ENCODE measurements at regions not wholly inside any gene's neighbourhood (a gene's known extent, or its start where the extent isn't known, plus 50 kb on each side); places are given as distances from the start of the nearest gene placed in this dataset.
A peak's percentile ranks its signal among the peaks of the same experiment; 100 is the strongest.
"Not testable (repeated sequence)": the region's sequence is repeated elsewhere in the genome, so short reads cannot be mapped to it uniquely, and the experiment has no call there.

DNA sequence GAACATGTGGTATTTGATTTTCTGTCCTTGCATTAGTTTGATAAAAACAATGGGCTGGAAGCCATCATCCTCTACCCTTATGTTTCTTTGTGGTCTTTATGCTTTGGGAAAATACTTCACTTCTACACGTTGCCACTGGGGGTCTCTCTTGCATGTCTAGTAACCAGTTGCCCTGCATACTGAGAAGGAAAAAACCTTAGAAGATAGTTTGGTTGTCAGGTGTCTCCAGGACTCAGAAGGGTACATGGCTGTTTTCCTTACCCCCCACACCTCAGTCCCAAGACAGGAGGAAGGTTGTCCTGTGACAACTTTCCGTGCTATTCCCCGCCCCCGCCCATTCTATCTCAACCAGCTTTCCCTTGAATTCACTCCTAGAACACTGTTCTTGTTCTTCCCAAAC, 62.1 kb upstream of the LANCL3 start:
- Histone ChIP-seq H3K4me3 (replicated peaks in 1 of 3; ENCODE audit: insufficient read depth in 1 of 3, low read depth in 2 of 3, low read length in 3 of 3) (no peak overlapping the region), H3K36me3 (replicated peaks in 1 of 2; ENCODE audit: control insufficient read depth in 1 of 2, insufficient read depth in 2 of 2, low read length in 2 of 2) (no peaks in the 10 kb centered on the region), H3K4me2 (ENCODE audit: low read depth, low read length) (no peak overlapping the region), H4K20me1 (ENCODE audit: insufficient read depth, low read length) (no peaks in the 10 kb centered on the region), H3K27me3 (ENCODE audit: control insufficient read depth in 1 of 2, insufficient read depth in 2 of 2, low read length in 2 of 2) (no peaks in the 10 kb centered on the region), H3K27ac (ENCODE audit: extremely low read length, insufficient read depth, low read length) (no peak overlapping the region), H3K9ac (ENCODE audit: insufficient read depth, low read depth, low read length) (no peak overlapping the region), H2AFZ (ENCODE audit: low read length) (no peak overlapping the region), H3K9me3 (ENCODE audit: low read length) (no peaks in the 10 kb centered on the region), H3K4me1 (ENCODE audit: insufficient read depth, low read length) (no peaks in the 10 kb centered on the region), H3K79me2 (ENCODE audit: insufficient read depth, low read length) (no peaks in the 10 kb centered on the region)
- POLR2A ChIA-PET, result no interaction called here
- CTCF ChIA-PET (ENCODE audit: low intra/inter-chr PET ratio, low total read pairs), result no interaction called here
- in situ Hi-C loops (cut with HindIII; ENCODE audit: extremely low pct_ligation_motif_present, low pct_unique_long_range_greater_than_20kb), result loop anchor here (25.0 kb wide), 1 partner anchor 678 kb away; no protein-coding TSS in a partner anchor
- no TSS peak for BruUV-seq (replicated peaks)
- TF ChIP-seq, protein P1, sequence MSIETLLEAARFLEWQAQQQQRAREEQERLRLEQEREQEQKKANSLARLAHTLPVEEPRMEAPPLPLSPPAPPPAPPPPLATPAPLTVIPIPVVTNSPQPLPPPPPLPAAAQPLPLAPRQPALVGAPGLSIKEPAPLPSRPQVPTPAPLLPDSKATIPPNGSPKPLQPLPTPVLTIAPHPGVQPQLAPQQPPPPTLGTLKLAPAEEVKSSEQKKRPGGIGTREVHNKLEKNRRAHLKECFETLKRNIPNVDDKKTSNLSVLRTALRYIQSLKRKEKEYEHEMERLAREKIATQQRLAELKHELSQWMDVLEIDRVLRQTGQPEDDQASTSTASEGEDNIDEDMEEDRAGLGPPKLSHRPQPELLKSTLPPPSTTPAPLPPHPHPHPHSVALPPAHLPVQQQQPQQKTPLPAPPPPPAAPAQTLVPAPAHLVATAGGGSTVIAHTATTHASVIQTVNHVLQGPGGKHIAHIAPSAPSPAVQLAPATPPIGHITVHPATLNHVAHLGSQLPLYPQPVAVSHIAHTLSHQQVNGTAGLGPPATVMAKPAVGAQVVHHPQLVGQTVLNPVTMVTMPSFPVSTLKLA (IDR thresholded peaks at IDR 0.05), result 0 out of 2 replicates have a peak, but pooled peaks have one; percentile 25
- no peak for TF ChIP-seq ZKSCAN8 (CRISPR knock-in tag; IDR thresholded peaks at IDR 0.05; ENCODE audit: borderline replicate concordance)
- peak; percentile 40 for TF ChIP-seq STAG1 (CRISPR knock-in tag; IDR thresholded peaks at IDR 0.05)
- no peak for TF ChIP-seq ZNF644 (CRISPR knock-in tag; IDR thresholded peaks at IDR 0.05; ENCODE audit: low read depth)
- TF ChIP-seq, protein P2, sequence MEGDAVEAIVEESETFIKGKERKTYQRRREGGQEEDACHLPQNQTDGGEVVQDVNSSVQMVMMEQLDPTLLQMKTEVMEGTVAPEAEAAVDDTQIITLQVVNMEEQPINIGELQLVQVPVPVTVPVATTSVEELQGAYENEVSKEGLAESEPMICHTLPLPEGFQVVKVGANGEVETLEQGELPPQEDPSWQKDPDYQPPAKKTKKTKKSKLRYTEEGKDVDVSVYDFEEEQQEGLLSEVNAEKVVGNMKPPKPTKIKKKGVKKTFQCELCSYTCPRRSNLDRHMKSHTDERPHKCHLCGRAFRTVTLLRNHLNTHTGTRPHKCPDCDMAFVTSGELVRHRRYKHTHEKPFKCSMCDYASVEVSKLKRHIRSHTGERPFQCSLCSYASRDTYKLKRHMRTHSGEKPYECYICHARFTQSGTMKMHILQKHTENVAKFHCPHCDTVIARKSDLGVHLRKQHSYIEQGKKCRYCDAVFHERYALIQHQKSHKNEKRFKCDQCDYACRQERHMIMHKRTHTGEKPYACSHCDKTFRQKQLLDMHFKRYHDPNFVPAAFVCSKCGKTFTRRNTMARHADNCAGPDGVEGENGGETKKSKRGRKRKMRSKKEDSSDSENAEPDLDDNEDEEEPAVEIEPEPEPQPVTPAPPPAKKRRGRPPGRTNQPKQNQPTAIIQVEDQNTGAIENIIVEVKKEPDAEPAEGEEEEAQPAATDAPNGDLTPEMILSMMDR (CRISPR knock-in tag; IDR thresholded peaks at IDR 0.05), result peak; percentile 54
- FAIRE-seq, result peak; percentile 75
- peak; percentile 61; the same call in 2 of the 3 replicates for ATAC-seq
- WGBS (ENCODE audit: low lambda C conversion rate), result 0% methylated on average over 4 of the region's 4 CpGs
- DNase-seq (ENCODE audit: low spot score), result no peak
- intact Hi-C loops (cut with micrococcal nuclease; ENCODE audit: unreplicated experiment), result loop anchor here (10.0 kb wide), 1 partner anchor 315 kb away; no protein-coding TSS in a partner anchor

DNA sequence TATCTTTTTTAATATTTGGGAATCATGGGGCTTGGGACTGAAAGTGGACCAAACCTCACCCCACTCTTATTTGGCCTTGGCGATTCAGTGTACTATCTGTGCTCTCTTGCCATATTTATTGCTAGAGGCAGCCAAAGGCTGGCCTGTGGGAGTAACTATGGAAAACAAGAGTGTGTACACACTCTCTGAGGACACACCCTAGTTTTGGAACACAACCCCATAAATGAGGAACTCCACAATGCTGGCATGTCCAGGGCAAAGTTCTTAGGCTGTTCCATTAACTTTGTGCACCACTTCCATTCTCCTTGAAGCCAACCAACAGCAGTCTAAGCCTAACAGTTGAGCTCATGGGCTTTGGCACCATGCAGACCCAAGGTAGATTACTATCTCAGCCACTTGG, 54.9 kb upstream of the LANCL3 start:
- CTCF ChIA-PET (ENCODE audit: low intra/inter-chr PET ratio, low total read pairs); ATAC-seq; DNase-seq (ENCODE audit: low spot score); H3K4me2 ChIP-seq (ENCODE audit: low read depth, low read length); intact Hi-C loops (cut with micrococcal nuclease; ENCODE audit: unreplicated experiment); BruUV-seq (replicated peaks); H4K20me1 ChIP-seq (ENCODE audit: insufficient read depth, low read length); H2AFZ ChIP-seq (ENCODE audit: low read length); POLR2A ChIA-PET; H3K27me3 ChIP-seq (ENCODE audit: control insufficient read depth in 1 of 2, insufficient read depth in 2 of 2, low read length in 2 of 2); H3K4me1 ChIP-seq (ENCODE audit: insufficient read depth, low read length); H3K27ac ChIP-seq (ENCODE audit: extremely low read length, insufficient read depth, low read length); H3K36me3 ChIP-seq (replicated peaks in 1 of 2; ENCODE audit: control insufficient read depth in 1 of 2, insufficient read depth in 2 of 2, low read length in 2 of 2); FAIRE-seq; H3K9me3 ChIP-seq (ENCODE audit: low read length); H3K9ac ChIP-seq (ENCODE audit: insufficient read depth, low read depth, low read length); H3K79me2 ChIP-seq (ENCODE audit: insufficient read depth, low read length); H3K4me3 ChIP-seq (replicated peaks in 1 of 3; ENCODE audit: insufficient read depth in 1 of 3, low read depth in 2 of 3, low read length in 3 of 3): not testable (repeated sequence)
- in situ Hi-C loops (cut with HindIII; ENCODE audit: extremely low pct_ligation_motif_present, low pct_unique_long_range_greater_than_20kb), result loop anchor here (25.0 kb wide), 1 partner anchor 671 kb away; no protein-coding TSS in a partner anchor
- no CpG with 5 or more reads among the region's 1 CpG for WGBS (ENCODE audit: low lambda C conversion rate)

DNA sequence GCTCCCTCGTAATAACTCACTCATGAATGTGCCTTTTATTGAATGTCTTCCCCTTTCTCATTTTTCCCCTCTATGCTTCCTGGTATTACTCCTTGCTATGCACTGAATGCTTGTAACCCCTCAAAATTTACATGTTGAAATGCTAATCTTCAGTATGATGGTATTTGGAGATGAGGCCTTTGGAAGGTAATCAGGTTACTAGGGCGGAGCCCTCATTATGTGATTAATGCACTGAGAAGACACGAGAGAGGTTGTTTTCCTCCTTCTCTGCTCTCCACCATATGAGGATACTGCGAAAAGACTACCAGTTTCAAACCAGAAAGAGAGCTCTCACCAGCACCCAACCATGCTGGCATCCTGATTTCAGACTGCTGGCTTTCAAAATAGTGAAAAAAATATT, 52.2 kb upstream of the LANCL3 start:
- ATAC-seq; H3K9me3 ChIP-seq (ENCODE audit: low read length); H2AFZ ChIP-seq (ENCODE audit: low read length); H3K36me3 ChIP-seq (replicated peaks in 1 of 2; ENCODE audit: control insufficient read depth in 1 of 2, insufficient read depth in 2 of 2, low read length in 2 of 2); H3K27me3 ChIP-seq (ENCODE audit: control insufficient read depth in 1 of 2, insufficient read depth in 2 of 2, low read length in 2 of 2); FAIRE-seq; BruUV-seq (replicated peaks); H3K9ac ChIP-seq (ENCODE audit: insufficient read depth, low read depth, low read length); POLR2A ChIA-PET; H3K79me2 ChIP-seq (ENCODE audit: insufficient read depth, low read length); H3K4me3 ChIP-seq (replicated peaks in 1 of 3; ENCODE audit: insufficient read depth in 1 of 3, low read depth in 2 of 3, low read length in 3 of 3); CTCF ChIA-PET (ENCODE audit: low intra/inter-chr PET ratio, low total read pairs); DNase-seq (ENCODE audit: low spot score); H4K20me1 ChIP-seq (ENCODE audit: insufficient read depth, low read length); H3K4me1 ChIP-seq (ENCODE audit: insufficient read depth, low read length); H3K27ac ChIP-seq (ENCODE audit: extremely low read length, insufficient read depth, low read length); intact Hi-C loops (cut with micrococcal nuclease; ENCODE audit: unreplicated experiment); H3K4me2 ChIP-seq (ENCODE audit: low read depth, low read length): not testable (repeated sequence)
- in situ Hi-C loops (cut with HindIII; ENCODE audit: extremely low pct_ligation_motif_present, low pct_unique_long_range_greater_than_20kb), result loop anchor here (25.0 kb wide), 1 partner anchor 668 kb away; no protein-coding TSS in a partner anchor
- whole genome bisulfite sequencing (ENCODE audit: low lambda C conversion rate), result 3% methylated on average over 3 of the region's 4 CpGs

Measured in HepG2 (cell line).